ENCODE measurements at regions not wholly inside any gene's neighbourhood (a gene's known extent, or its start where the extent isn't known, plus 50 kb on each side); places are given as distances from the start of the nearest gene placed in this dataset.

- in situ Hi-C loops (cut with HindIII; ENCODE audit: low sequenced_read_pairs), result no loop called here
- H3K4me3 ChIP-seq (ENCODE audit: low read depth, low read length), result no peak overlapping the region
- no peak for DNase-seq (ENCODE audit: low read depth)
- TF ChIP-seq, protein P1, sequence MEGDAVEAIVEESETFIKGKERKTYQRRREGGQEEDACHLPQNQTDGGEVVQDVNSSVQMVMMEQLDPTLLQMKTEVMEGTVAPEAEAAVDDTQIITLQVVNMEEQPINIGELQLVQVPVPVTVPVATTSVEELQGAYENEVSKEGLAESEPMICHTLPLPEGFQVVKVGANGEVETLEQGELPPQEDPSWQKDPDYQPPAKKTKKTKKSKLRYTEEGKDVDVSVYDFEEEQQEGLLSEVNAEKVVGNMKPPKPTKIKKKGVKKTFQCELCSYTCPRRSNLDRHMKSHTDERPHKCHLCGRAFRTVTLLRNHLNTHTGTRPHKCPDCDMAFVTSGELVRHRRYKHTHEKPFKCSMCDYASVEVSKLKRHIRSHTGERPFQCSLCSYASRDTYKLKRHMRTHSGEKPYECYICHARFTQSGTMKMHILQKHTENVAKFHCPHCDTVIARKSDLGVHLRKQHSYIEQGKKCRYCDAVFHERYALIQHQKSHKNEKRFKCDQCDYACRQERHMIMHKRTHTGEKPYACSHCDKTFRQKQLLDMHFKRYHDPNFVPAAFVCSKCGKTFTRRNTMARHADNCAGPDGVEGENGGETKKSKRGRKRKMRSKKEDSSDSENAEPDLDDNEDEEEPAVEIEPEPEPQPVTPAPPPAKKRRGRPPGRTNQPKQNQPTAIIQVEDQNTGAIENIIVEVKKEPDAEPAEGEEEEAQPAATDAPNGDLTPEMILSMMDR (IDR thresholded peaks at IDR 0.05; ENCODE audit: low read depth, low read length, missing control alignments), result no peak
These were observed 325.4 kb upstream of the SEMA3C start for GRCh38 chr7:81244224-81244623.

DNA sequence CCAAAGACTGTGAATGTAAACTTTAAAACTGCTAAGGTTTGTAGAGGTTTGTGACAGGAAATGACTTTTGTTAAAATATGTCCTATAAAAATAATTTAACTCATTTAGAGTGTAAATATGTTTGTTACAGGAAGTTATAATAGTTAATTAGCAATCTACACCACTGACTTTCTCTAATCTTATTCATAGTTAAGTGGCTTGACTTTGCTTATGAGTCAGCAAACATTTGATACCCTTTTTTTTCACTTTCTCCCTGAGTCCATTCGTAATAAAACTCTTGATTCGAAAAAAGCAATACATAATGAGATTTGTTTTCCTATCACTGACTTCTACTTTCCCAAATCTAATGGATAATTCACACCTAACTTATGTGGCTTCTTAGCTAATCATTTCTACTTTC is 317.7 kb upstream of the SEMA3C start:
- H3K4me3 ChIP-seq (ENCODE audit: low read depth, low read length), result no peak overlapping the region
- TF ChIP-seq, protein P1 (IDR thresholded peaks at IDR 0.05; ENCODE audit: low read depth, low read length, missing control alignments), result no peak
- DNase-seq (ENCODE audit: low read depth), result no peak
- in situ Hi-C loops (cut with HindIII; ENCODE audit: low sequenced_read_pairs), result no loop called here

GRCh38 chr7:81235997-81236396 is 317.1 kb upstream of the SEMA3C start:
- in situ Hi-C loops (cut with HindIII; ENCODE audit: low sequenced_read_pairs), result no loop called here
- DNase-seq (ENCODE audit: low read depth), result no peak
- TF ChIP-seq, protein P1 (IDR thresholded peaks at IDR 0.05; ENCODE audit: low read depth, low read length, missing control alignments), result no peak
- H3K4me3 ChIP-seq (ENCODE audit: low read depth, low read length), result no peak overlapping the region

DNA sequence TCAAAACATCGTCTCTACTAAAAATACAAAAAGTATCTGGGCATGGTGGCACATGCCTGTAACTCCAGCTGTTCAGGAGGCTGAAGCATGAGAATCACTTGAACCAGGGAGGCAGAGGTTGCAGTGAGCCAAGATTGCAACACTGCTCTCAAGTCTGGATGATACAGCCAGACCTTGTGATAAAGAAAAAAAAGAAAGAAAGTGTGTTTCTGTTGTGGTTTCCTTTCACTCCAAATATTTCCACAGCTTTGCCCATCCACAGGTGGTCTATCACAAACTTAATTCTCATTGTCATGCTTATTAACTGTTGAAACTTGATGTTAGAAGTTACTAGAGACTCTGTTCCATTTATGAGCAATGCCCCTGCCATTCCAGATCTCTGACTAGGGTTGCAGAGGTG is 316.0 kb upstream of the SEMA3C start:
- in situ Hi-C loops (cut with HindIII; ENCODE audit: low sequenced_read_pairs), result no loop called here

GRCh38 chr7:81233208-81233940 is 314.5 kb upstream of the SEMA3C start:
- TF ChIP-seq, protein P1 (IDR thresholded peaks at IDR 0.05; ENCODE audit: low read depth, low read length, missing control alignments), result no peak
- in situ Hi-C loops (cut with HindIII; ENCODE audit: low sequenced_read_pairs), result no loop called here
- H3K4me3 ChIP-seq (ENCODE audit: low read depth, low read length), result no peak overlapping the region
- DNase-seq (ENCODE audit: low read depth), result no peak

More for the DNA sequence above, 316.0 kb upstream of the SEMA3C start:
- H3K4me3 ChIP-seq (ENCODE audit: low read depth, low read length), result no peak overlapping the region
- DNase-seq (ENCODE audit: low read depth), result peak; percentile 74
- TF ChIP-seq, protein P1 (IDR thresholded peaks at IDR 0.05; ENCODE audit: low read depth, low read length, missing control alignments), result no peak

GRCh38 chr7:81232084-81232799 is 313.4 kb upstream of the SEMA3C start:
- in situ Hi-C loops (cut with HindIII; ENCODE audit: low sequenced_read_pairs), result no loop called here
- TF ChIP-seq, protein P1 (IDR thresholded peaks at IDR 0.05; ENCODE audit: low read depth, low read length, missing control alignments), result no peak
- H3K4me3 ChIP-seq (ENCODE audit: low read depth, low read length), result no peak overlapping the region
- no peak for DNase-seq (ENCODE audit: low read depth)

All from astrocyte of the cerebellum (primary cell).